ENCODE measurements at regions not wholly inside any gene's neighbourhood (a gene's known extent, or its start where the extent isn't known, plus 50 kb on each side); places are given as distances from the start of the nearest gene placed in this dataset.
"Not testable (repeated sequence)": the region's sequence is repeated elsewhere in the genome, so short reads cannot be mapped to it uniquely, and the experiment has no call there.

DNA sequence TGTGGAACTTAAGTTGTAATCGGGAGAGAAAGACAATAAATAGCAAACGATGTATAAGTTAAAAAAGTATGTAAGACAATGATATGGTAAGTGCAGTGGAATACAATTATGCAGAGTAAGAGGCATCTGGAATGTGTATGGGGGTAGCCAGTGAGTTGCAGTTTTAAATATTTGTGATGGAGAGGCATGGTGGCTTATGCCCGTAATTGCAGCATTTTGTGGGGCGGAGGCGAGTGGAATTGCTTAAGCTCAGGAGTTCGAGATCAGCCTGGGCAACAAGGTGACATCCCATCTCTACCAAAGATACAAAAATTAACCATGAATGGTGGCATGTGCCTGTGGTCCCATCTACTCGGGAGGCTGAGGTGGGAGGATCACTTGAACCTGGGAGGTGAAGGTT lies 52.5 kb upstream of the WDFY3 start:
- Histone ChIP-seq H3K9me3 (ENCODE audit: control insufficient read depth, low read length) (no peaks in the 10 kb centered on the region), H3K27me3 (ENCODE audit: control insufficient read depth, insufficient read depth, low read length, poor library complexity, severe bottlenecking) (no peaks in the 10 kb centered on the region), H3K36me3 (ENCODE audit: control insufficient read depth, insufficient read depth, low read length) (no peaks in the 10 kb centered on the region), H3K27ac (ENCODE audit: insufficient read depth, low read depth, low read length, poor library complexity, severe bottlenecking) (no peak overlapping the region), H3K4me3 (ENCODE audit: insufficient read depth, low read depth, low read length) (no peak overlapping the region), H3K4me1 (ENCODE audit: control insufficient read depth, insufficient read depth, low read length) (no peaks in the 10 kb centered on the region)
- 95% methylated on average over 7 of the region's 7 CpGs for WGBS, 2 experiments

DNA sequence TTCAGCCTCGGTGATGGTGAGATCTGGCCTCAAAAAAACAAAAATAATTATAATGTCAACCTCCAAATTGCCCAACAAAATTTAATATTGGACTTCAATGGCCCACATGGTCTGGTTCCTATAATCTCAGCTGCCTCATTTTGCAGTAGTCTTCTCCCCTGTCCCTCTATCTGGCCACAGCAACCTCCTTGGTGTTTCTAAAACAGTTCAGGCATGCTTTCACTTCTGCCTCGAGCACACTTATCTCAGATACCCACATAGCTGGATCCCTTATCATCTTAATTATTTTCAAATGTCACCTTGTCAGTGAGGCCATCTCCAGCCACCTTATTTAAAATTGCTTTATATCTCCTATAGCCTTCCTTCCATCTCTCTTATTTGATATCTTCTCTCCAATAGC lies 52.9 kb upstream of the WDFY3 start:
- Histone ChIP-seq H3K9me3 (ENCODE audit: control insufficient read depth, low read length) (no peaks in the 10 kb centered on the region), H3K27me3 (ENCODE audit: control insufficient read depth, insufficient read depth, low read length, poor library complexity, severe bottlenecking) (no peaks in the 10 kb centered on the region), H3K27ac (ENCODE audit: insufficient read depth, low read depth, low read length, poor library complexity, severe bottlenecking) (no peak overlapping the region), H3K4me3 (ENCODE audit: insufficient read depth, low read depth, low read length) (no peak overlapping the region), H3K4me1 (ENCODE audit: control insufficient read depth, insufficient read depth, low read length) (no peaks in the 10 kb centered on the region), H3K36me3 (ENCODE audit: control insufficient read depth, insufficient read depth, low read length) (no peaks in the 10 kb centered on the region)
- WGBS, 2 experiments: 86 to 96% methylated on average over 2 of the region's 2 CpGs

DNA sequence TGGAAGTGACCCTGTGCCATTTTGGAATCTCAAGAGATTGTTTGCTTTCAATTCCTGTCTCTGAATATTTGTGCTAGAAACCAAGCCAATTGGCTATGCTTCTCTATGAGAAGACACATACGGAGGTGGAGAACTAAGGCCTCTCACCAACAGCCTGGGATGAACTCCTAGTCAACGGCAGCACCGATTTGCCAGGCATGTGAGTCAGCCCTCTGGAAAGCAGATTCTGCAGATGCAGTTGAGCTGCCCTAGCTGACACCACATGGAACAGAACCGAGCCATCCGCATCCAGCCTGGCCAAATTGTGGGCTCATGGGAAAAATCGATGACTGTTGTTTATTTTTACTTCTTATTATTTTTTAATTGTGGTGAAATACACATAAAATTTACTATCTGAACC lies 58.2 kb upstream of the WDFY3 start:
- WGBS, 2 experiments: 90 to 96% methylated on average over 5 to 6 of the region's 6 CpGs
- H3K4me1 ChIP-seq (ENCODE audit: control insufficient read depth, insufficient read depth, low read length): no peaks in the 10 kb centered on the region
- no peaks in the 10 kb centered on the region for H3K36me3 ChIP-seq (ENCODE audit: control insufficient read depth, insufficient read depth, low read length)
- H3K27ac ChIP-seq (ENCODE audit: insufficient read depth, low read depth, low read length, poor library complexity, severe bottlenecking): no peak overlapping the region
- no peaks in the 10 kb centered on the region for H3K9me3 ChIP-seq (ENCODE audit: control insufficient read depth, low read length)
- H3K4me3 ChIP-seq (ENCODE audit: insufficient read depth, low read depth, low read length): no peak overlapping the region
- no peaks in the 10 kb centered on the region for H3K27me3 ChIP-seq (ENCODE audit: control insufficient read depth, insufficient read depth, low read length, poor library complexity, severe bottlenecking)

DNA sequence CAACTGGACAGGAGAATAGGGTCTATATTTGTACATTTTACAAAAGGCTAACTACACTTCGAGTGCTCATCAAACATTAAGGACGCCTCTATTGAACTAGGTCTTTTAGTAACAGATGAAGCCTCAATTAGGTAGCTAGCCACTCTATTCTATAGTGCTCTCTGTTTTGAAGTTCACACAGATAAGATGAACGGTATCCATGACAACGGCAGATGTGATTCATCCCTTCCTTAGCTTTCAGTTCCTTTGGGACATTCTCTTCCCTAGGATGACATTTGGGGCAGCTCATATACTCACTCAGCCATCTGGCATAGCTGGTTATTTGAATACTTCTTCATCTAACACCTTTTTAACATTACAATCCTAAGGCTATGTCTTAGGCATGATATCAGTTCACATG lies 62.4 kb upstream of the WDFY3 start:
- no peaks in the 10 kb centered on the region for H3K27me3 ChIP-seq (ENCODE audit: control insufficient read depth, insufficient read depth, low read length, poor library complexity, severe bottlenecking)
- H3K4me3 ChIP-seq (ENCODE audit: insufficient read depth, low read depth, low read length): no peak overlapping the region
- 83 to 85% methylated on average over 4 of the region's 4 CpGs for WGBS, 2 experiments
- no peaks in the 10 kb centered on the region for H3K9me3 ChIP-seq (ENCODE audit: control insufficient read depth, low read length)
- no peaks in the 10 kb centered on the region for H3K4me1 ChIP-seq (ENCODE audit: control insufficient read depth, insufficient read depth, low read length)
- H3K27ac ChIP-seq (ENCODE audit: insufficient read depth, low read depth, low read length, poor library complexity, severe bottlenecking): no peak overlapping the region
- H3K36me3 ChIP-seq (ENCODE audit: control insufficient read depth, insufficient read depth, low read length): no peaks in the 10 kb centered on the region

DNA sequence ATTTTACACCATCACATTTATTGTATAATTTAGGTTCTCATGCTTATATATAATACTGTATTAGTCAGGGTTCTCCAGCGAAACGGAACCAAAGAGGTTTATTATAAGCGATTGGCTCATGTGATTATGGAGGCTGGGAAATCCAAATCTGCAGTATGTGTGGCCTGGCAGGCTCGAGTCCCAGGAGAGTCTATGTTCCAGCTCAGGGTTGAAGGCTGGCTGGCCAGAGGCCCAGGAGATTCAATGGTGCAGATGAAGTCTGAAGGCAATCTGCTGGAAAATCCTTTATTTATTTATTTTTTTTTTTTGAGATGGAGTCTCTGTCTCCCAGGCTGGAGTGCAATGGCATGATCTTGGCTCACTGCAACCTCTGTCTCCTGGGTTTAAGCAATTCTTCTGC lies 63.0 kb upstream of the WDFY3 start:
- Histone ChIP-seq H3K27ac (ENCODE audit: insufficient read depth, low read depth, low read length, poor library complexity, severe bottlenecking) (no peak overlapping the region), H3K9me3 (ENCODE audit: control insufficient read depth, low read length) (peaks cover under 1% of the 10 kb centered on the region), H3K27me3 (ENCODE audit: control insufficient read depth, insufficient read depth, low read length, poor library complexity, severe bottlenecking) (no peaks in the 10 kb centered on the region), H3K4me1 (ENCODE audit: control insufficient read depth, insufficient read depth, low read length) (no peaks in the 10 kb centered on the region), H3K4me3 (ENCODE audit: insufficient read depth, low read depth, low read length) (no peak overlapping the region), H3K36me3 (ENCODE audit: control insufficient read depth, insufficient read depth, low read length) (no peaks in the 10 kb centered on the region)
- WGBS, 2 experiments: 94 to 97% methylated on average over 4 of the region's 4 CpGs

DNA sequence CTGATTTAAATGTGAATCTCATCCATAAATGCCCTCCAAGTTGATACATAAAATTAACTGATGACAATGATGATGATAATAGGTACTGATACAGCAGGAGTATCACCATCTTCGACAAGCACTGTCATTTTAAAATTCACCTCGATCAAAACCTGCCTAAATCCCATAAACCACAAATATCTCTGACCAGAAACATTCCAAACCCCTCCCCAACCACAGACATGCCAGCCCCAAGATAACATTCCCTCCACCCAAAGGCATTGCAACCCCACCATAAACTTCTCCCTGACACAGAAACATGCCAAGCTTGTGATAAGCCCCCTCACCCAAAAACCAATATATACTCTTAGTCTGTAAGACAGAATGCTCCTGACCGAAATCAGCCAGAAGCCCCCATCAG lies 63.7 kb upstream of the WDFY3 start:
- Histone ChIP-seq H3K9me3 (ENCODE audit: control insufficient read depth, low read length) (peaks cover 4% of the 10 kb centered on the region), H3K4me3 (ENCODE audit: insufficient read depth, low read depth, low read length) (no peak overlapping the region), H3K27me3 (ENCODE audit: control insufficient read depth, insufficient read depth, low read length, poor library complexity, severe bottlenecking) (no peaks in the 10 kb centered on the region), H3K36me3 (ENCODE audit: control insufficient read depth, insufficient read depth, low read length) (no peaks in the 10 kb centered on the region), H3K27ac (ENCODE audit: insufficient read depth, low read depth, low read length, poor library complexity, severe bottlenecking) (no peak overlapping the region), H3K4me1 (ENCODE audit: control insufficient read depth, insufficient read depth, low read length) (no peaks in the 10 kb centered on the region)
- 93 to 97% methylated on average over 3 of the region's 3 CpGs for WGBS, 2 experiments

DNA sequence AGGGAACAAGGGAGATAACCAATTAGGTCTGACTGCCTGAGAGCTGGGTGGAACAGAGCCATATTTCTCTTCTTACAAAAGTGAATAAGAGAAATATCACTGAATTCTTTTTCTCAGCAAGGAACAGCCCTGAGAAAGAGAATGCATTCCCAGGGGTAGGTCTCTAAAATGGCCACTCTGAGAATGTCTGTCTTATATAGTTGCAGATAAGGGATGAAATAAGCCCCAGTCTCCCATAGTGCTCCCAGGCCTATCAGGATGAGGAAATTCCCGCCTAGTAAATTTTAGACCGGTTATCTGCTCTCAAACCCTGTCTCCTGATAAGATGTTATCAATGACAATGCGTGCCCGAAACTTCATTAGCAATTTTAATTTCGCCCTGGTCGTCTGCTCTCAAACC lies 67.3 kb upstream of the WDFY3 start:
- not testable (repeated sequence) for H3K4me3 ChIP-seq (ENCODE audit: insufficient read depth, low read depth, low read length); H3K36me3 ChIP-seq (ENCODE audit: control insufficient read depth, insufficient read depth, low read length); H3K9me3 ChIP-seq (ENCODE audit: control insufficient read depth, low read length); H3K27me3 ChIP-seq (ENCODE audit: control insufficient read depth, insufficient read depth, low read length, poor library complexity, severe bottlenecking); H3K27ac ChIP-seq (ENCODE audit: insufficient read depth, low read depth, low read length, poor library complexity, severe bottlenecking); H3K4me1 ChIP-seq (ENCODE audit: control insufficient read depth, insufficient read depth, low read length)
- 89 to 92% methylated on average over 6 of the region's 6 CpGs for WGBS, 2 experiments

DNA sequence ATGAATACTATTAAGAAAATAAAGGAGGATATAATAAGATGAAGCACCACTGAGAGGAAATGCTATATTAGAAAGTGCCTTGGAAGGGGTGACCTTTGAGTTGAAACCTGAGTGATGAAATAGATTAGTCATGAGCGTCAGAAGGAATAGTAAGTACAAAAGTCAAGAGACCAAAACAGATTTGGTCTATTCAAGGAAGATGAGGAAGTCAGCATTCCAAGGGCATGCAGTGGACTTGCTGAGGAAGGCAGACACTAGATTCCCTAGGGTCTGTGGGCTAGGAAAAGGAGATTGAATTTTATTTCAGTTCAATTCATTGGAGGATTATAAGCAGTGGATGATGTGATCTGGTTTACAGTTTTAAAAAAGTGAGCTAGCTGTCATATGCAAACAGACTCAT lies 73.0 kb upstream of the WDFY3 start:
- no peaks in the 10 kb centered on the region for H3K36me3 ChIP-seq (ENCODE audit: control insufficient read depth, insufficient read depth, low read length)
- H3K27me3 ChIP-seq (ENCODE audit: control insufficient read depth, insufficient read depth, low read length, poor library complexity, severe bottlenecking): no peaks in the 10 kb centered on the region
- no peaks in the 10 kb centered on the region for H3K4me1 ChIP-seq (ENCODE audit: control insufficient read depth, insufficient read depth, low read length)
- 88 to 89% methylated on average over 1 of the region's 1 CpG for WGBS, 2 experiments
- peaks cover 2% of the 10 kb centered on the region for H3K9me3 ChIP-seq (ENCODE audit: control insufficient read depth, low read length)
- H3K4me3 ChIP-seq (ENCODE audit: insufficient read depth, low read depth, low read length): no peak overlapping the region
- H3K27ac ChIP-seq (ENCODE audit: insufficient read depth, low read depth, low read length, poor library complexity, severe bottlenecking): no peak overlapping the region

DNA sequence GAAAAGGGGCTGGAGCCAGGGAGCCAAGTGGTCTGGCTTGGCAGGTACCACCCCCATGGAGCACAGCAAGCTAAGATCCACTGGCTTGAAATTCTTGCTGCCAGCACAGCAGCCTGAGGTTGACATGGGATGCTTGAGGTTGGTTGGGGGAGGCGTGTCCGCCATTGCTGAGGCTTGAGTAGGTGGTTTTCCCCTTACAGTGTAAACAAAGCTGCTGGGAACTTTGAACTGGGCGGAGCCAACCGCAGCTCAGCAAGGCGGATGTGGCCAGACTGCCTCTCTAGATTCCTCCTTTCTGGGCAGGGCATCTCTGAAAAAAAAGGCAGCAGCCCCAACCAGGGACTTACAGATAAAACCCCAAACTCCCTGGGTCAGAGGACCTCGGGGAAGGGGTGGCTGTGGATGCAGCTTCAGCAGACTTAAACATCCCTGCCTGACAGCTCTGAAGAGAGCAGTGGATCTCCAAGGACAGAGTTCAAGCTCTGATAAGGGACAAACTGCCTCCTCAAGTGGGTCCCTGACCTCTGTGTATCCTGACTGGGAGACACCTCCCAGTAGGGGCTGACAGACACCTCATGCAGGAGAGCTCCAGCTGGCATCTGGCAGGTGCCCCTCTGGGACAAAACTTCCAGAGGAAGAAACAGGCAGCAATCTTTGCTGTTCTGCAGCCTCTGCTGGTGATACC lies 77.5 kb upstream of the WDFY3 start:
- 93% methylated on average over 6 of the region's 6 CpGs for WGBS, 2 experiments
- not testable (repeated sequence) for H3K4me3 ChIP-seq (ENCODE audit: insufficient read depth, low read depth, low read length); H3K27me3 ChIP-seq (ENCODE audit: control insufficient read depth, insufficient read depth, low read length, poor library complexity, severe bottlenecking); H3K36me3 ChIP-seq (ENCODE audit: control insufficient read depth, insufficient read depth, low read length); H3K27ac ChIP-seq (ENCODE audit: insufficient read depth, low read depth, low read length, poor library complexity, severe bottlenecking); H3K4me1 ChIP-seq (ENCODE audit: control insufficient read depth, insufficient read depth, low read length); H3K9me3 ChIP-seq (ENCODE audit: control insufficient read depth, low read length)

DNA sequence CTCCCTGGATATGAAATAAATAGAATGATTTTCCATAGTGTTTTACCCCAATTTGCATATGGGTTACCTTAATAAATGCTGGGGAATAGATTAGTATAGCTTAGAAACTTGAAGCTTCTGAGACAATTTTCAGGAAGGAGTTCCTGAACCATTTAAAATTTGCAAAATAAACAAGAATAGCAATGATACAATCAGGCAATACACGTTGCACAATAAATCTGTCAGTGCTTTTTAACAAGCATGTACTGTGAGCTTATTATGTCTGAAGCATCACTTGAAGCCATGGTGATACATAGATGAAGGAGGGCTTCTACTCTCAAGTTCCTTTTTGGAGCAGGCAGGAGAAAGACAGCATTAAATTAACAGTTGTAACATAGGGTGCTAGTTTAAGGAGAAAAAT lies 84.2 kb upstream of the WDFY3 start:
- no peaks in the 10 kb centered on the region for H3K27me3 ChIP-seq (ENCODE audit: control insufficient read depth, insufficient read depth, low read length, poor library complexity, severe bottlenecking)
- WGBS, 2 experiments: 88 to 96% methylated on average over 1 of the region's 1 CpG
- no peaks in the 10 kb centered on the region for H3K4me1 ChIP-seq (ENCODE audit: control insufficient read depth, insufficient read depth, low read length)
- H3K4me3 ChIP-seq (ENCODE audit: insufficient read depth, low read depth, low read length): no peak overlapping the region
- H3K9me3 ChIP-seq (ENCODE audit: control insufficient read depth, low read length): no peaks in the 10 kb centered on the region
- no peaks in the 10 kb centered on the region for H3K36me3 ChIP-seq (ENCODE audit: control insufficient read depth, insufficient read depth, low read length)
- no peak overlapping the region for H3K27ac ChIP-seq (ENCODE audit: insufficient read depth, low read depth, low read length, poor library complexity, severe bottlenecking)

DNA sequence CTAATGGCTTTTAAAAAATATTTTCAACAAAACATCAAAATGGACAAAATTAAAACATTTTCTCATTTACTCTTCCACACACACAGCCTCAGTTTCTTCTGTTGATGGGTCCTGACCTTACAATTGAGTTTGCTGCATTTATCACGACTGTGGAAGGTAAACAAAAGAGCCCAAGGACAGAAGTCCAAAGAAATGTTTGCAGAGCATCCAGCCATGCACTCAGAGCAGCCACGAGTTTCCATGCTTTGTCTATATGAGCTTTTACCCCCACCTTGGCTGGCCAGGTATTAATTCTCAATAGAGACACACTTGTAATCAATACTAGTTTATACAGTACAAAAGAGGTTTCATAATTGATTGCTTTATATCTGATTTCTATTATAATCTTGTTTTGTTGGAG lies 85.0 kb upstream of the WDFY3 start:
- H3K4me3 ChIP-seq (ENCODE audit: insufficient read depth, low read depth, low read length): no peak overlapping the region
- no peaks in the 10 kb centered on the region for H3K36me3 ChIP-seq (ENCODE audit: control insufficient read depth, insufficient read depth, low read length)
- H3K27me3 ChIP-seq (ENCODE audit: control insufficient read depth, insufficient read depth, low read length, poor library complexity, severe bottlenecking): no peaks in the 10 kb centered on the region
- 81 to 85% methylated on average over 2 of the region's 2 CpGs for WGBS, 2 experiments
- H3K9me3 ChIP-seq (ENCODE audit: control insufficient read depth, low read length): no peaks in the 10 kb centered on the region
- H3K27ac ChIP-seq (ENCODE audit: insufficient read depth, low read depth, low read length, poor library complexity, severe bottlenecking): no peak overlapping the region
- no peaks in the 10 kb centered on the region for H3K4me1 ChIP-seq (ENCODE audit: control insufficient read depth, insufficient read depth, low read length)
